ENCODE measurements at regions not wholly inside any gene's neighbourhood (a gene's known extent, or its start where the extent isn't known, plus 50 kb on each side); places are given as distances from the start of the nearest gene placed in this dataset.
A peak's percentile ranks its signal among the peaks of the same experiment; 100 is the strongest.
"Not testable (repeated sequence)": the region's sequence is repeated elsewhere in the genome, so short reads cannot be mapped to it uniquely, and the experiment has no call there.

- peak; percentile 17 for DNase-seq
These were observed 118.9 kb upstream of the IGF1R start for GRCh38 chr15:98529205-98530145.

DNA sequence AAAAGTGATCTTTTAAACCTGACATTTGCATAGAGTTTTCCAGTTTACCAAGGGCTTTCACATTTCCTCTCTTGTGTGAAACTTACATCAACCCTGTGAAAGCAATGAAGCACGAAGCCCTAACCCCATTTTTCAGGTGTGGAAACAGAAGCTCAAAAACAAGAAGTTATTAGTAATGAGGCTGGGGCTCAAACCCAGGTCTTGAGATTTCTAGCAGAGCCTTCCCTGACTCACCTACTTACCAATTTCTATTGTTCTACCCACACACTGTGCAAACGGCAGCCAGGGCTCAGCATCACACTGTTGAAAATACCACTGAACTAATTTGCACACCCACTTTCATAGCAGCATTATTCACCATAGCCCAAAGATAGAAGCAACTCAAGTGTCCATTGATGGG lies 117.8 kb upstream of the IGF1R start:
- DNase-seq = no peak

DNA sequence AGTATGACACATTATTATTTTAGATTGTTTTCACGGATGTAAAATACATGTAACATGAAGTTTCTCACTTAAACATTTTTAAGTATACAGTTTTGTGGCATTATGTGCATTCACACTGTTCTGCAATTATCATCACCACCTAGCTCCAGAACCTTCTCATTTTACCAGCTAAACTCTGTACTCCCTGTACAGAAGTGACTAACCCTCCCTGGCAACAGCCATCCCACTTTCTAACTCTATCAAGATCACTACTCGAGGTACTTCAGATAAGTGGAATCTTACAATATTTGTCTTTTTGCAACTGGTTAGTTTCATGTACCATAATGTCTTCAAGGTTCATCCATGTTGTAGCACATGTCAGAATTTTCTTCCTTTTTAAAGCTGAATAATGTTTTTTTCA lies 116.3 kb upstream of the IGF1R start:
- no peak for DNase-seq

DNA sequence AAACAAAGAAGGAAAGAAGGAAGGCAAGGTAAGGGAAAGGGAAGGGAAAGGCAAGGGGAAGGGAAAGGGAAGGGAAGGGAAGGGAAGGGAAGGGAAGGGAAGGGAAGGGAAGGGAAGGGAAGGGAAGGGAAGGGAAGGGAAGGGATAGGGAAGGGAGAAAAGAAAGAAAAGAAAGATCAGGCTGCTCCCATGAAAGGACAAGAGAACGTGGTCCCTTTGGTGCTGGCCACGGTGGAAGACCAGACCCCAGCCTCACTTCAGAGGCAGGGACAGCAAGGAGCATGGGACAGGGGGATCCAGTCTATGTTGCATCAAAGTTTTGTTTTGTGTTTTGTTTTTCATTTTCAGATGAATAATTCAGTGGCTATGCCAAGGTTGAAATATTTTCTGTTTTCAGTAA lies 111.4 kb upstream of the IGF1R start:
- DNase-seq = no peak

- DNase-seq = peak; percentile 18
These were observed 110.8 kb upstream of the IGF1R start for GRCh38 chr15:98537516-98538060.

GRCh38 chr15:98541519-98541918 lies 106.8 kb upstream of the IGF1R start:
- no peak for DNase-seq

GRCh38 chr15:98543237-98543636 lies 105.1 kb upstream of the IGF1R start:
- no peak for DNase-seq

- DNase-seq = no peak
These were observed 102.0 kb upstream of the IGF1R start for GRCh38 chr15:98546329-98546728.

GRCh38 chr15:98547275-98547674 lies 101.1 kb upstream of the IGF1R start:
- DNase-seq = no peak

GRCh38 chr15:98547741-98548138 lies 100.6 kb upstream of the IGF1R start:
- peak; percentile 51 for DNase-seq

DNA sequence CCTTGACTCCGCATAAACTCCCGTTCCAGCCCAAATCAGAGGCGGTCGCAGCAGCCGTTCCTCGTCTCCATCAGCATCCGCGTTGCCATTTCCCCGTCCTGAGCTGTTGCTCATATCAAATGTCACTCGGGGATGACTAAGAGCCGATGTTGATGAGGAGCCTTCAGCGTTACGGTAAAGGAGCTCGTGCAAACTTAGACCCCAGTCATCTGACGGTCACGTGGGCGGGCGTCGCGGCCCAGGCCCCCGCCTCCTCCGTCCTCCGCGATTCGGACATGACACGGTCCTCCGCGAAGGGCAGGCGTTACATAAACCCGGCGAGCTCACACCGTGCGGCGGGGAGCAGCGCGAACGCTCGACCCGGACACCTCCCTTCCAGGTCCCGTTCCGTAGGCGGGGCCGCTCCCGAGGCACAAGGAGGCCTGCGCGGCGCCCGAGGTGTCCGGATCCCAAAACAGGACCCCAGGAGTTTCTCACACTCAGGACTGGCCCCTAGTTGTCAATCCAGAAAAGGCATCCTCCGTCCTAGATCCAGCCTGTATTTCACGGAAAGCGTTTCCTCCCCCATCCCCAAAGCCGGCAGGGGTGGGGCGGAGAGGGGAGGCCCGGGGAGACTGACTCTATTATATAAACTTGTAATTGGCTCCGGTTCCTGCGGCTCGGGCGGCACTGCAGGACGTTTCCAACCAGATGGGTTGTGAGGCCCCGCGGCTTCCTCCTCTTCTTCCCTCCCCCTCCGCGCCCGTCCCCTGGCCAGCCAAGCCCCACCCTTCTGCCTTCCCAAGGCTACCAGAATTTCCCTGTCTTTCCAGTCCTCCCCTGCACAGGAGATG lies 100.0 kb upstream of the IGF1R start:
- peak; percentile 83 for DNase-seq

DNA sequence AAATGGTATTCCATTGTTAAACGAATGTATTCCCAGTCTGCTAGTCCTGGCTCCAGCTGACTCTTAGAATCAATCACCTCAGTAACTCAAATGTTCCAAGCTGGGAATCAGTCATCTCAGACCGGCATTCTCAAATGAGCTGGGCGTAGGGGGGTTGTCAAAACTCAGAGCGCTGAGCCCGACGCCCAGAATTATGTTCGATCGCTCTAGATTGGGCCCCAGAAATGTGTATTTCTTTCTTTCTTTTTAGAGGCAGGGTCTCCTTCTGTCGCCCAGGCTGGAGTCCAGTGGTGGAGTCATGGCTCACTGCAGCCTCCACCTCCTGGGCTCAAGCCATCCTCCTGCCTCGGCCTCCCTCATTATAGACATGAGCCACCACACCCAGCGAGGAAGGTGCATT lies 99.3 kb upstream of the IGF1R start:
- DNase-seq = no peak

DNA sequence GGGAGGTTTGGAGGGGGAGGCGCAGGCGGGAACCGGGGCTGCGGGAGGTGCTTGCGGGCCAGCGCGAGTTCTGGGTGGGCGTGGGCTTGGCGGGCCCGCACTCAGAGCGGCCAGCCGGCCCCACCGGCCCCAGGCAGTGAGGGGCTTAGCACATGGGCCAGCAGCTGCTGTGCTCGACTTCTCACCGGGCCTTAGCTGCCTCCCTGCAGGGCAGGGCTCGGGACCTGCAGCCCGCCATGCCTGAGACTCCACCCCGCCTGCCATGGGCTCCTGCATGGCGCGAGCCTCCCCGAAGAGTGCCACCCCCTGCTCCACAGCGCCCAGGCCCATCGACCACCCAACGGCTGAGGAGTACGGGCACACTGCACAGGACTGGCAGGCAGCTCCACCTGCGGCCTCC lies 98.6 kb upstream of the IGF1R start:
- DNase-seq = no peak

DNA sequence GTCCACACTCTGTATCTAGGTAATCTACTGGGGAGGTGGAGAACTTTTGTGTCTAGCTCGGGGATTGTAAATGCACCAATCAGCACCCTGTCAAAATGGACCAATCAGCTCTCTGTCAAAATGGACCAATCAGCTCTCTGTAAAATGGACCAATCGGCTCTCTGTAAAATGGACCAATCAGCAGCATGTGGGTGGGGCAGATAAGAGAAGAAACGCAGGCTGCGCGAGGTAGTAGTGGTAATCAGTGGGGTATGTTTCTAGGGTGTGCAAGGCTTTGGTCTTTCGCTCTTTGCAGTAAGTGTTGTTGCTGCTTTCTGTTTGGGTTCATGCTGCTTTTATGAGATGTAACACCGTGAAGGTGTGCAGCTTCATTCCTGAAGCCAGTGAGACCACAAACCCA lies 98.0 kb upstream of the IGF1R start:
- not testable (repeated sequence) for DNase-seq

DNA sequence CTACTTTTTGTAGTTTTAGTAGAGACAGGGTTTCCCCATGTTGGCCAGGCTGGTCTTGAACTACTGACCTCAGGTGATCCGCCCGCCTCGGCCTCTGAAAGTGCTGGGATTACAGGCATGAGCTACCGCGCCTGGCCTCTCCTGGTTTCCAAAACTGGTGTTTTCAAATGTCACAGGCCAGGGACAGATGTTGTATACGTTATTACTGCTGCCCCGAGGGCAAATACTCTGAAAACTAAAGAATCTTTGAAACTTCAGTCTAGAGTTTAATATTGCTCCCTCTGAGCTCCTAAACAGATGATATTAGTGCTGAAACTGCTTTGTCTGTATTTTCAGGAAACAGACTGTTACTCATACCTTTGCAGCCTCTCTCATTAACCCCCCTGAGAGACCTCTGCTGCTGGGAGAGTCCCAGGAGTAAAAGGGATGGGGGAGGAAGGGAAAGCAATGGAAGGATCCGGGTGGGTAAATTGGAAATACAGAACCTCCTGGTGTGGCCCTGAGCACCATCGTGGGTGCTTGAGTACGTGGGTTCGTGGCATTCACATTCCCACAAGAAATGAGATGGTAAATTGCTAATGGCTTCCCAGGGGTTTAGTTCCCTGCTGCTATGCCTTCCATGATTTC lies 96.3 kb upstream of the IGF1R start:
- DNase-seq = no peak

DNA sequence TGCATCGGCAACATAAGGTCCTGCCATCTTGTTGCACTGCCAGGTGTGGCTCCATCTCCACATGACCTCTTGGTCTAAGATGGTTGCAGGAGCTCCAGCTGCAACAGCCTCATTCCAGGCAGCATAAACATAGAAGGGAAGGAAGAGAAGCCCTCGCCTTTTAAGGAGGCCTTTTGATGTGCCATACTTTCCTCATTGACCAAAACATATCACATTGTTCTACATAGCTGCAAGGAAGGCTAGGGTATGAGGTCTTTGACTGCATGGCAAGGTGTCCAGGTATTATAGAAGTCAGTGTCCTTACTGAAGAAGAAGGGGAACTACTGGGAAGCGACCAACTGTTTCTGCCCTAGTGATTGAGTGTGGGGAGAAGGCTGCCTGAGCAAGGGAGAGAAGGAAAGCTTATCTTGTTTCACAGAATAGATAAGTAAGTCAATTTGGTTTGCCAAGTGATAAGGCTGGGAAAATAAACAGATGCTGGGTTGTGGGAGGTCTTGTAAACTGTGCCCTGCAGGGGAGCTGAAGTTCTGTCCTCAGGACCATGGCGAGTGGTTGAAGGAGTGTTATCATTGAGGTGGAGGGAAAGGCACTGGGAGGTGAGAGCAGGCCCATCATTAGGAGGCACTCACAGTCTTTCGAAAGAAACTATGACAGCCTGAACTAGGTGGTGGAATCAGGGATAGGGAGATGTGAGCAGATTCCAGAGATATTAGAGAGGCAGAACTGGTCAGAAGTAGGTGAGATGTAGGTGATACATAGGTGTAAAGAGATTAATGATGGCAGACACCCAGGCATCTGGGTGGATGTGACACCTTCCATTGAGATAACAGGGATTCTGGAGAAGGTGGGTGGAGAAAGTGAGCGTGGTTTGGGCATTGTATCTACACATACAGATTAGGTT lies 93.8 kb upstream of the IGF1R start:
- no peak for DNase-seq

GRCh38 chr15:98555173-98555515 lies 93.2 kb upstream of the IGF1R start:
- no peak for DNase-seq

- no peak for DNase-seq
These were observed 92.0 kb upstream of the IGF1R start for GRCh38 chr15:98556321-98556720.

DNA sequence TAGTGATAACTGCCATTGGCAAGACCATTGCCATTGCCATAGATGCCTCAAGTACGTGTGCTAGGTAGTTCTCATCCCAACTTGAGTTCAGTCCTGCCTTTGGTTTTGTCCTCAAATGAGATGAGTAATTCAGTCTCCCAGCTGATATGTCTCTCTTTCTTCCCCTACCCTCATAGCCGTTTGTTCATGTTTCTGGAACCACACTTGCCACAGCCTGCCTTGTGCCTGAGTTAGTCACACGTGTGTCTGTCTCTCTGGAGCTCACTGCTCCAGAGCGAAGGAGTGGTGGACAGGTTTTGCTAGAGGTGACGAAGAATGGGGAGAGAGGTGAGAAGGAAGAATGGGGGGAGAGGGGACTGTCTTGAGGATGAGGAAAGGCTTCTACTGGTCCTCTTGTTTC lies 88.0 kb upstream of the IGF1R start:
- no peak for DNase-seq

DNA sequence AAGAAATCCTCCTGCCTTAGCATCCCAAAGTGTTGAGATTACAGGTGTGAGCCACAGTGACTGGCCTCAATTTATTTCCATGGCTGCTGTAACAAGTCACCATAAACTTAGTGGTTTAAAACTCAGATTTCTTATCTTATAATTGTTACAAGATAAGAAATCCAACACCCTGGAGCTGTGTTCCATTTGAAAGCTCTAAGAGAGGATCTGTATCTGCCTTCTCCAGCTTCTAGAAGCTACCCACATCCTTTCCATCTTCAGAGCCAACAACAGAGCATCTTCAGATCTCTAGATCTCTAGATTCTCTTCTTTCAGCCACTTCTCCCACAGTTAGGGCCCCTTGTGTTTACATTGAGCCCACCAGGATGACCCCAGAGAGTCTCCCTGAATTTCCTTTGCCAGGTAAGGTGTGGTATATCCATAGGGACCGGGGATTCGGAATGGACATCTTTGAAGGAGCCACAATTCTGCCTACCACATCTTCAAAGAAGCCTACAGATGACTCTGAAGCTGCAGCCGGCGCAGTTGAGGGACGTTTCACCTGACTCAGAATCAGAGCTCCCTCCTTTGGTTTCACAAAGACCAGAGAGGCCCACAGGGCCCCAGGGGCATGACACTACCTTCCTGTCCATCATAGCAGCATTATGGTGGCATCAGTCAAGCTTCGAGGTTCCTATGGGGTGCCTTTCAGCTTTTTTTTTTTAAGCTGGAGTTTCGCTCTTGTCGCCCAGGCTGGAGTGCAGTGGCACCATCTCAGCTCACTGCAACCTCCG lies 87.0 kb upstream of the IGF1R start:
- DNase-seq = no peak

- no peak for DNase-seq
These were observed 85.9 kb upstream of the IGF1R start for GRCh38 chr15:98562331-98562937.
